IMR-90 (cell line): ENCODE measurements at regions not wholly inside any gene's neighbourhood (a gene's known extent, or its start where the extent isn't known, plus 50 kb on each side); places are given as distances from the start of the nearest gene placed in this dataset.

ENCODE experiments used
- ATAC-seq: fragments of 200-7000 bp; cut with Tn5 transposase; 2 replicates; pipeline ENCODE4 v1.9.1; 2020; ENCODE audit warnings: low read depth, mild to moderate bottlenecking, moderate library complexity
- BruUV-seq: library from RNA; stranded (reverse); fragments of 400-500 nt; replicated peaks from 2 replicates; lab custom pipeline; 2021; lab: Mats Ljungman, UMichigan
- CTCF ChIA-PET: fragments of 300-600 bp; formaldehyde crosslinking; extraction: SDS; loops from one replicate; lab custom pipeline; 2021; ENCODE audit warnings: antibody characterized with exemption; lab: Yijun Ruan, JAX
- POLR2A ChIA-PET: fragments of 300-600 bp; sonication (Branson Sonifier 250); formaldehyde crosslinking; loops from one replicate; lab custom pipeline; 2022; ENCODE audit warnings: antibody characterized with exemption; ENCODE audit not compliant: unreplicated experiment; lab: Charles Lee
- DNase-seq: peaks from one replicate; pipeline ENCODE4 v3.0.0; 2013
- H2AFZ ChIP-seq: replicated peaks from 2 replicates; pipeline ENCODE3; 2013; ENCODE audit warnings: low read length, mild to moderate bottlenecking; ENCODE audit not compliant: poor library complexity
- H2AK5ac ChIP-seq: 2 replicates; pipeline ENCODE4 v1.6.1; 2013; ENCODE audit warnings: low read depth, low read length, inconsistent platforms
- H2AK9ac ChIP-seq: replicated peaks from 2 replicates; pipeline ENCODE3; 2013; ENCODE audit warnings: mild to moderate bottlenecking, low read depth, low read length, moderate library complexity; ENCODE audit not compliant: poor library complexity
- H2BK120ac ChIP-seq: 2 replicates; pipeline ENCODE4 v1.6.1; 2013; ENCODE audit warnings: low read depth, low read length, inconsistent platforms
- H2BK15ac ChIP-seq: 3 replicates; pipeline ENCODE4 v1.6.1; 2013; ENCODE audit warnings: low read depth, low read length, inconsistent platforms
- H2BK20ac ChIP-seq: 2 replicates; pipeline ENCODE4 v1.6.1; 2013; ENCODE audit warnings: low read depth, mild to moderate bottlenecking, inconsistent platforms, low read length, moderate library complexity
- H2BK5ac ChIP-seq: 2 replicates; pipeline ENCODE4 v1.6.1; 2013; ENCODE audit warnings: mild to moderate bottlenecking, low read depth, low read length, inconsistent platforms; ENCODE audit not compliant: poor library complexity, severe bottlenecking
- H3K14ac ChIP-seq: replicated peaks from 2 replicates; pipeline ENCODE4 v1.6.1; 2013; ENCODE audit warnings: low read depth, low read length, inconsistent platforms
- H3K18ac ChIP-seq: 2 replicates; pipeline ENCODE4 v1.6.1; 2013; ENCODE audit warnings: low read depth, low read length, control low read depth
- H3K23ac ChIP-seq: 2 replicates; pipeline ENCODE4 v1.6.1; 2013; ENCODE audit warnings: low read depth, low read length, inconsistent platforms
- H3K27ac ChIP-seq: 2 replicates; pipeline ENCODE4 v1.5.1; 2013; ENCODE audit warnings: mild to moderate bottlenecking, control low read depth, low read length; ENCODE audit not compliant: insufficient read depth
- H3K27me3 ChIP-seq: 2 replicates; pipeline ENCODE4 v1.6.1; 2013; ENCODE audit warnings: low read length; ENCODE audit not compliant: control insufficient read depth, insufficient read depth
- H3K36me3 ChIP-seq: 2 replicates; pipeline ENCODE4 v1.6.1; 2013; ENCODE audit warnings: low read length, mixed read lengths; ENCODE audit not compliant: control insufficient read depth, insufficient read depth
- H3K4ac ChIP-seq: 2 replicates; pipeline ENCODE4 v1.6.1; 2013; ENCODE audit warnings: low read depth, low read length, inconsistent platforms
- H3K4me1 ChIP-seq: 2 replicates; pipeline ENCODE4 v1.6.1; 2013; ENCODE audit warnings: low read length, mixed read lengths; ENCODE audit not compliant: control insufficient read depth, insufficient read depth
- H3K4me2 ChIP-seq: 2 replicates; pipeline ENCODE4 v1.6.1; 2013; ENCODE audit warnings: low read depth, mild to moderate bottlenecking, control low read depth, low read length, moderate library complexity
- H3K4me3 ChIP-seq: 2 replicates; pipeline ENCODE4 v1.5.1; 2013; ENCODE audit warnings: low read depth, mild to moderate bottlenecking, control low read depth, low read length, moderate library complexity; ENCODE audit not compliant: insufficient read depth
- H3K56ac ChIP-seq: 2 replicates; pipeline ENCODE4 v1.6.1; 2013; ENCODE audit warnings: low read length, inconsistent platforms; ENCODE audit not compliant: insufficient read depth; ENCODE audit errors: extremely low read depth
- H3K79me1 ChIP-seq, 2 experiments: 2 replicates each; pipeline ENCODE4 v1.6.1; 2013; ENCODE audit warnings: low read length in 2 of 2, inconsistent platforms in 1 of 2, low read depth in 1 of 2
- H3K9ac ChIP-seq: 2 replicates; pipeline ENCODE4 v1.6.1; 2013; ENCODE audit warnings: low read depth, low read length, control low read depth
- H3K9me1 ChIP-seq: 2 replicates; pipeline ENCODE4 v1.6.1; 2013; ENCODE audit warnings: low read length, inconsistent platforms; ENCODE audit not compliant: insufficient read depth
- H3K9me3 ChIP-seq: 2 replicates; pipeline ENCODE4 v1.6.1; 2013; ENCODE audit warnings: low read length; ENCODE audit not compliant: control insufficient read depth, insufficient read depth
- H4K20me1 ChIP-seq: 2 replicates; pipeline ENCODE4 v1.6.1; 2013; ENCODE audit warnings: low read length, inconsistent platforms; ENCODE audit not compliant: insufficient read depth
- H4K5ac ChIP-seq: 2 replicates; pipeline ENCODE4 v1.6.1; 2013; ENCODE audit warnings: mild to moderate bottlenecking, low read depth, low read length, control low read depth
- H4K8ac ChIP-seq, 2 experiments: 2 replicates each; pipeline ENCODE4 v1.6.1; 2013; ENCODE audit warnings: low read depth in 2 of 2, low read length in 2 of 2, control low read depth in 1 of 2, inconsistent platforms in 1 of 2
- H4K91ac ChIP-seq: 2 replicates; pipeline ENCODE4 v1.6.1; 2013; ENCODE audit warnings: low read depth, low read length, inconsistent platforms; ENCODE audit not compliant: insufficient read depth
- CEBPB ChIP-seq: IDR thresholded peaks from 2 replicates; pipeline ENCODE4 v1.6.1; 2012; ENCODE audit warnings: low read depth, low read length, improper control_type of control experiment
- CTCF ChIP-seq: conservative IDR thresholded peaks from 2 replicates; pipeline ENCODE4 v1.5.1; 2012; ENCODE audit warnings: mild to moderate bottlenecking, low read depth, low read length, improper control_type of control experiment
- FOS ChIP-seq: fragments of 150-350 bp; IDR thresholded peaks from 2 replicates; pipeline ENCODE4 v1.6.1; 2016; ENCODE audit warnings: low read depth, low read length
- MAFK ChIP-seq: IDR thresholded peaks from 2 replicates; pipeline ENCODE4 v1.6.1; 2012; ENCODE audit warnings: low read depth, low read length, improper control_type of control experiment
- MXI1 ChIP-seq: IDR thresholded peaks from 2 replicates; pipeline ENCODE4 v1.6.1; 2012; ENCODE audit warnings: low read depth, mild to moderate bottlenecking, low read length, moderate library complexity, borderline replicate concordance
- POLR2A ChIP-seq: IDR thresholded peaks from 2 replicates; pipeline ENCODE4 v1.6.1; 2012; ENCODE audit warnings: mild to moderate bottlenecking, low read depth, low read length
- RFX5 ChIP-seq: IDR thresholded peaks from 2 replicates; pipeline ENCODE4 v1.8.0; 2012; ENCODE audit warnings: low read depth, mild to moderate bottlenecking, low read length, moderate library complexity
- USF2 ChIP-seq: fragments of 150-350 bp; IDR thresholded peaks from 2 replicates; pipeline ENCODE4 v1.6.1; 2017; ENCODE audit warnings: mild to moderate bottlenecking, antibody characterized with exemption, low read length, low read depth
- dilution Hi-C: fragments of 300-500 bp; cut with HindIII; formaldehyde crosslinking; loops from one replicate; pipeline ENCODE4 v1.14.3; 2018; ENCODE audit warnings: low sequenced_read_pairs; ENCODE audit not compliant: unreplicated experiment
- in situ Hi-C: fragments of 300-500 bp; cut with MboI; formaldehyde crosslinking; loops from 3 replicates; pipeline ENCODE4 v1.14.3; 2019; ENCODE audit warnings: low sequenced_read_pairs, inconsistent platforms, mixed read lengths
- intact Hi-C: fragments of 100-400 bp; cut with micrococcal nuclease; formaldehyde crosslinking; loops from 2 replicates; pipeline ENCODE4 v1.10.0; 2022

- no peak overlapping the region for H3K18ac ChIP-seq
- no peak for DNase-seq
- no peak overlapping the region for H4K91ac ChIP-seq
- no peak overlapping the region for H4K8ac ChIP-seq
- H4K5ac ChIP-seq, result no peak overlapping the region
- H3K27ac ChIP-seq, result no peak overlapping the region
- no peak overlapping the region for H2AK9ac ChIP-seq
- intact Hi-C loops (no loop called here), in situ Hi-C loops (no loop called here), dilution Hi-C loops (no loop called here)
- no peak overlapping the region for H2BK5ac ChIP-seq
- no peak overlapping the region for H3K56ac ChIP-seq
- H3K36me3 ChIP-seq, result no peaks in the 10 kb centered on the region
- H3K4me1 ChIP-seq, result no peaks in the 10 kb centered on the region
- H3K9ac ChIP-seq, result no peak overlapping the region
- no peak overlapping the region for H3K4ac ChIP-seq
- ChIA-PET POLR2A (no interaction called here), CTCF (no interaction called here)
- ATAC-seq, result no peak
- H3K9me1 ChIP-seq, result no peaks in the 10 kb centered on the region
- H3K9me3 ChIP-seq, result peaks cover 10% of the 10 kb centered on the region
- H3K23ac ChIP-seq, result no peak overlapping the region
- BruUV-seq, result no TSS peak
- no peak overlapping the region for H3K14ac ChIP-seq
- no peak overlapping the region for H2BK20ac ChIP-seq
- H4K20me1 ChIP-seq, result no peaks in the 10 kb centered on the region
- H3K79me1 ChIP-seq, result no peaks in the 10 kb centered on the region
- TF ChIP-seq RFX5, result no peak
- 0 out of 2 replicates have a peak, but pooled peaks have one; percentile 13 for TF ChIP-seq MAFK
- TF ChIP-seq FOS, result no peak
- no peak for TF ChIP-seq CTCF
- no peak for TF ChIP-seq USF2
- no peak for TF ChIP-seq MXI1
- no peak for TF ChIP-seq POLR2A
- no peak for TF ChIP-seq CEBPB
- no peak overlapping the region for H2AK5ac ChIP-seq
- no peak overlapping the region for H3K4me3 ChIP-seq
- no peak overlapping the region for H2BK15ac ChIP-seq
- H2BK120ac ChIP-seq, result no peak overlapping the region
- no peak overlapping the region for H3K4me2 ChIP-seq
- no peak overlapping the region for H2AFZ ChIP-seq
- H3K27me3 ChIP-seq, result no peaks in the 10 kb centered on the region
Measured at GRCh38 chr10:56091872-56092271, 269.2 kb downstream of the ZWINT start.
